Ovary (tissue), 1 donor: ENCODE measurements at regions not wholly inside any gene's neighbourhood (a gene's known extent, or its start where the extent isn't known, plus 50 kb on each side); places are given as distances from the start of the nearest gene placed in this dataset.

Source experiments
- EP300 ChIP-seq: sonication (generic); formaldehyde crosslinking; IDR thresholded peaks from one replicate; pipeline ENCODE4 v1.6.1; 2017; ENCODE audit warnings: antibody characterized with exemption
- POLR2A ChIP-seq: fragments of 450-650 bp; IDR thresholded peaks from one replicate; pipeline ENCODE4 v1.6.1; 2017; ENCODE audit warnings: antibody characterized with exemption, mild to moderate bottlenecking, moderate library complexity

DNA sequence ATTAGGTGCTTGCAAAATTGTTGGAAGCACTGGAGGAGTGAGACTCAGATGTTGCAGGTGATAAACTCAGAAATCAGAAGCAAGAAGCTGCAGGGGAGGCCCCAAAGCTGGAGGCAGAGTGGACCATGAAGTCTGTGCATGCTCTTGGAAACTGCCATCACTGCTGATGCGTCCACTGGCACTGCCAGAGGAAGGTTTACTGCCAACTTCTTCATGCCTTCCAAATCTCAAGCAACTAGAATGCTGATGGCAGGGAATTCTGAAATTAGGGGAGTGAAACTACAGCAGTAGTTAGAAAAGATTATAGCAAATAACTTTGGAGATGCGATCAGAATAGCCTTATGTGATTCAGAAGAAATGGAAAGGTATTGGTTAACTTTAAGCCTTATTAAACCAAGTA, 277.1 kb upstream of the SDK2 start:
- TF ChIP-seq POLR2A, result no peak
- TF ChIP-seq EP300, result no peak
